RWPE1 (cell line): ENCODE measurements at regions not wholly inside any gene's neighbourhood (a gene's known extent, or its start where the extent isn't known, plus 50 kb on each side); places are given as distances from the start of the nearest gene placed in this dataset.

ENCODE experiments used
- CTCF ChIA-PET: fragments of 350-600 bp; sonication (Branson Sonifier 250); formaldehyde crosslinking; extraction: SDS; loops from one replicate; lab custom pipeline; 2021; lab: Yijun Ruan, JAX
- POLR2A ChIA-PET: fragments of 400-600 bp; formaldehyde crosslinking; extraction: SDS; loops from one replicate; lab custom pipeline; 2020; ENCODE audit warnings: antibody characterized with exemption; ENCODE audit not compliant: low non-redundant PET; lab: Yijun Ruan, JAX
- DNase-seq: peaks from one replicate; pipeline ENCODE4 v3.0.0; 2012; ENCODE audit warnings: low spot score
- H3K27ac ChIP-seq: fragments of 450-650 bp; 2 replicates; pipeline ENCODE4 v1.5.1; 2017
- TF ChIP-seq, protein P1 (sequence below): fragments of 450-650 bp; conservative IDR thresholded peaks from 2 replicates; pipeline ENCODE4 v1.5.1; 2017; ENCODE audit warnings: low read depth, mild to moderate bottlenecking

DNA sequence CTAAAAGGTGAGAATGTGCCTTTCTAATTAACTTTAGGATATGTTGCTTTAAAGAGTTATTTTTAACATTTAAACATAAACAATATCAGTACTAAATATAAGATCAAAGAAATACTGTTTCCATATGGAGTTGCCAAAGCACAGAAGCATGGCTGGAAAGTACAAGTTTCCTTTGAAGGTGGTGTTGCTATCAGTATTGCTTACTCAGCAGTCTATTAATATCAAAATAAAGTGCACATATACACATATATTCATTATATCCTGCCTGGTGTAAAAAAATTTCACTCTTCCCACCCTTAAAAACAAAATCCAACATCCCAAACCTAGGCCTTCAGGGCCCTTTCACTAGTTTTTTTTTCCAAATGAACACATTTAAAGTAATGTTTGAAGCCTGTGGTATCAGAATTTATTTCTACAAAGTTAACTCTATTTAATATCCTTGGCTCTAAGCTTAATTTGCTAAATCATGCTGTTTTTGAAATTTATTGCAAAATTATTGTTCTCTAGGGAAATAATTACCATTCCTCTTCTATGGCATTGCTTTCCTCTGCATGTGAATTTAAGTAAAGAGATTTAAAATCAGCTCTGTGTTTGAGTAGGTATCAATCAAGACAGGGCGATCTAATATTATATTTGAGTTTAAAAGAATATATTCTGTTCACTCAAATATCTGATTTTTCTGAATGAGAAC lies 192.7 kb upstream of the MEIS1 start:
- TF ChIP-seq, protein P1, sequence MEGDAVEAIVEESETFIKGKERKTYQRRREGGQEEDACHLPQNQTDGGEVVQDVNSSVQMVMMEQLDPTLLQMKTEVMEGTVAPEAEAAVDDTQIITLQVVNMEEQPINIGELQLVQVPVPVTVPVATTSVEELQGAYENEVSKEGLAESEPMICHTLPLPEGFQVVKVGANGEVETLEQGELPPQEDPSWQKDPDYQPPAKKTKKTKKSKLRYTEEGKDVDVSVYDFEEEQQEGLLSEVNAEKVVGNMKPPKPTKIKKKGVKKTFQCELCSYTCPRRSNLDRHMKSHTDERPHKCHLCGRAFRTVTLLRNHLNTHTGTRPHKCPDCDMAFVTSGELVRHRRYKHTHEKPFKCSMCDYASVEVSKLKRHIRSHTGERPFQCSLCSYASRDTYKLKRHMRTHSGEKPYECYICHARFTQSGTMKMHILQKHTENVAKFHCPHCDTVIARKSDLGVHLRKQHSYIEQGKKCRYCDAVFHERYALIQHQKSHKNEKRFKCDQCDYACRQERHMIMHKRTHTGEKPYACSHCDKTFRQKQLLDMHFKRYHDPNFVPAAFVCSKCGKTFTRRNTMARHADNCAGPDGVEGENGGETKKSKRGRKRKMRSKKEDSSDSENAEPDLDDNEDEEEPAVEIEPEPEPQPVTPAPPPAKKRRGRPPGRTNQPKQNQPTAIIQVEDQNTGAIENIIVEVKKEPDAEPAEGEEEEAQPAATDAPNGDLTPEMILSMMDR, result no peak
- POLR2A ChIA-PET, result no interaction called here
- H3K27ac ChIP-seq, result no peak overlapping the region
- CTCF ChIA-PET, result interaction anchor here (0.6 kb wide), 1 partner anchor 808 kb away, joined by 4 read pairs; no protein-coding TSS in a partner anchor
- no peak for DNase-seq

DNA sequence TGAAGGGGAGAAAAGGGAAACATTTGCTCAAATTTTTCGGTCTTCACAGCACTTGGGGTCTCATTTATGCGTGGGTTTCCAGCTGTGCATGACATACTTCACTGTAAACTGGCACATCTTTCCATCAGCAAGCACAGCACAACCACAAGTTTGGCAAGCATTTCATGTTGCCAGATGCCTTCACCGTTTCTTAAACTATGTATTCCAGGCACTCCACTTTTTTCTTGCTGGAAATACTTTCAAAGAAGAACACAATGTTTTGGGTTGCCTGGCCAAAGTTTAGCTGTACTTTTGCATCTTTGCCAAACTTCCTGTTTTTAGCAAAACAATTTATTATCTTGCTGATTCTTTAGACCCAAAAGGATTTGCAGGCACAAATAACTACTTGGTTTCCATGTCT lies 194.6 kb upstream of the MEIS1 start:
- no peak for DNase-seq
- ChIA-PET CTCF (no interaction called here), POLR2A (no interaction called here)
- TF ChIP-seq, protein P1, result no peak
- no peak overlapping the region for H3K27ac ChIP-seq

DNA sequence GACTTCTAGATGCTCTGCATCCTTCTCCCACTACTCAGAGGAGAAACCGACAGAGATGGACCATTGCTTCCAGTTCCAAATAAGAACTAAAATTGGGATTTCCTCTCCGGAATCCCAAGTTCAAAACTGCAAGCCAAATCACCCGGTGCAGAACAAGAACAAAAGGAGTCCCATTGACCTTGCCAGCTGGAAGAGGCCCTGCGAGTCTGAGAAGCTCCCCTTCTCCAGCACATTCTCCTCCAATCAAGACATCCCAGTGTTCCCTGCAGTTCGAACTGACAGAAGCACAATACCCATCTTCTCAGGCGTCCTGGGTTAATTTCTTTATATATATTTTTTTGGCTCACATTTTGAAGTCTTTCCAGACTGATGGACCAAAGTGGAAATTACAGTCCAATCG lies 195.3 kb upstream of the MEIS1 start:
- TF ChIP-seq, protein P1, result no peak
- no peak overlapping the region for H3K27ac ChIP-seq
- POLR2A ChIA-PET, result no interaction called here
- no peak for DNase-seq
- CTCF ChIA-PET, result no interaction called here

DNA sequence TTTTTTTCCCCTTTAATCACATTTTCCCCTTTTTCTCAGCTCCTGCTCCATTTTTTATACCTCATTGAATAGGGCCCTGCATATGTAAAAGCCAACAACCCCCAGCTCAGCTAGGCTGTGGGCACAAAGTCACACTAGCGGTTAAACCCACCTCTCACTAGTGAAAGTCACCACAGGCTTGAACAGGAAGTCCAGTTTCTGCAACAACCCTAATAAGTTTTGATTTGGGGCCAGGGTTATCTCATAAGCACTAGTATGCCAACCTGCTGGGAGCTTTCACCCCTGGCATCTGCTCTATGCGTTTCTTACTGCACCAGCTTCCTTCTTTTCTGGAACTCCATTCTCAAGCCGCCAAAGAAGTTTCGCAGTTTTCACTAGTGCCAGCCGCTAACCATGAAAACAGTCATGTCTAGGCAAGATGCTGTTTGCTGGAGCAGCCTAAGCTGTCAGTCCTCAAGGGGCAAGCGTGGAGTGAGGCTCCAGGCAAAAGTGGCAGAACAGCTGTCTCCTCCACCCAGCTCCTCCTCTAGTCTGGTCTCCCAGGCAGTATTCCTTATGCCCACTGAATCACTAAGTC lies 197.0 kb upstream of the MEIS1 start:
- ChIA-PET CTCF (interaction anchor here (0.5 kb wide), 1 partner anchor 39 kb away, joined by 4 read pairs; no protein-coding TSS in a partner anchor), POLR2A (no interaction called here)
- DNase-seq, result no peak
- no peak overlapping the region for H3K27ac ChIP-seq
- TF ChIP-seq, protein P1, result no peak

DNA sequence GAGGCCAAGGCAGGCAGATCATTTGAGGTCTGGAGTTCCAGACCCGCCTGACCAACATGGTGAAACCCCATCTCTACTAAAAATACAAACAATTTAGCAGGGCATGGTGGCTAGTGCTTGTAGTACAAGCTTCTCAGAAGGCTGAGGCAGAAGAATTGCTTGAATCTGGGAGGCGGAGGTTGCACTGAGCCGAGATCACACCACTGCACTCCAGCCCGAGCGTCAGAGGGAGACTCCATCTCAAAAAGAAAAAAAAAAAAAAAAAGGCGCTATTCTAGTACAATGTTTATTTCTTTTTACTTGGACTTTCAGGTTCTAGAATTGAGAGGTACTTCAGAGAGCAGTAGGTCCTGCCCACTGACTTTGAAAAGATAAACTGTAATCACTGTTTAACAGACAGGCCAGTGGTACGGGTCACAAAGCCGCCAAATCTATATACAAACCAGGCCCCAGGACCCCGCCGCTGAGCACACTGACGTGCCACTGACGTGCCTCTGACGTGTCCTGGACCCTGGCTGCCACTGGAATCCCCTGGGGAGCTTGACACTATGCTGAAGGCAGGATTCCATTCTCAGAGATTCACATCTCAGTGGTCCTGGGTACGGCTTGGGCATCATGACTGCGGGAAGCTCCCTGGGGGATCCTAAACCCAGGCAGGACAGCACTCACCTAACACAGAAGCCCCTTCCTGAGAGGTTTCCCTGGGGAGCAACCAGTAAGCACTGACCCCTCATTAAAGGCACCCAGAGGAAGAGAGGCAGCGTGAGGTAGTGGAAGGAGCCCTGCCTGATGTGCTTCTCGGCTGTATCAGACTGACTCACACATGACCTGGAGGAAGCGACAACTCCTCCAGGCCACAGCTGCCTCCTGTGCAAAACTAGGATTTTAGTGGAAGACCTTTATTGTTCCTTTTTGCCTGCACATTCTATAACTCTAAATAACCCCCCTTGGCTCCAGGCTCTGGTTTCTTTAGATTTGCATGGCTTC lies 197.8 kb upstream of the MEIS1 start:
- CTCF ChIA-PET, result interaction anchor here (0.5 kb wide), 1 partner anchor 38 kb away, joined by 4 read pairs; no protein-coding TSS in a partner anchor
- TF ChIP-seq, protein P1, result no peak
- H3K27ac ChIP-seq, result no peak overlapping the region
- no peak for DNase-seq
- POLR2A ChIA-PET, result no interaction called here
